LNCaP clone FGC (cell line): ENCODE measurements at regions not wholly inside any gene's neighbourhood (a gene's known extent, or its start where the extent isn't known, plus 50 kb on each side); places are given as distances from the start of the nearest gene placed in this dataset.

ENCODE experiments used
- DNase-seq: peaks from one replicate; pipeline ENCODE4 v3.0.0-alpha.2; 2011; ENCODE audit warnings: low read depth
- H3K4me3 ChIP-seq: 2 replicates; pipeline ENCODE4 v1.5.1; 2011; ENCODE audit warnings: mild to moderate bottlenecking, low read depth, low read length, control low read depth
- CTCF ChIP-seq: IDR thresholded peaks from 2 replicates; pipeline ENCODE4 v1.5.1; 2012; ENCODE audit warnings: mild to moderate bottlenecking; ENCODE audit not compliant: control insufficient read depth, insufficient read depth; ENCODE audit errors: extremely low read depth

- no peak overlapping the region for H3K4me3 ChIP-seq
- no peak for DNase-seq
- TF ChIP-seq CTCF: no peak
These were observed 207.3 kb downstream of the MID1IP1 start for GRCh38 chrX:39008549-39008948.

GRCh38 chrX:39011454-39012221 is 210.4 kb downstream of the MID1IP1 start:
- TF ChIP-seq CTCF: no peak
- H3K4me3 ChIP-seq: no peak overlapping the region
- no peak for DNase-seq

GRCh38 chrX:39012621-39013111 is 211.4 kb downstream of the MID1IP1 start:
- DNase-seq: peak; percentile 4
- no peak for TF ChIP-seq CTCF
- no peak overlapping the region for H3K4me3 ChIP-seq

- no peak overlapping the region for H3K4me3 ChIP-seq
These were observed 215.3 kb downstream of the MID1IP1 start for GRCh38 chrX:39016556-39016955.

GRCh38 chrX:39017077-39017476 is 215.8 kb downstream of the MID1IP1 start:
- H3K4me3 ChIP-seq: no peak overlapping the region
- no peak for TF ChIP-seq CTCF
- DNase-seq: no peak

More at GRCh38 chrX:39016556-39016955, 215.3 kb downstream of the MID1IP1 start:
- TF ChIP-seq CTCF: no peak
- no peak for DNase-seq

- H3K4me3 ChIP-seq: no peak overlapping the region
- DNase-seq: no peak
- TF ChIP-seq CTCF: no peak
These were observed 216.5 kb downstream of the MID1IP1 start for GRCh38 chrX:39017716-39018115.

- no peak for DNase-seq
- no peak for TF ChIP-seq CTCF
- H3K4me3 ChIP-seq: no peak overlapping the region
These were observed 217.3 kb downstream of the MID1IP1 start for GRCh38 chrX:39018541-39018940.
